ENCODE measurements at regions not wholly inside any gene's neighbourhood (a gene's known extent, or its start where the extent isn't known, plus 50 kb on each side); places are given as distances from the start of the nearest gene placed in this dataset.
"Not testable (repeated sequence)": the region's sequence is repeated elsewhere in the genome, so short reads cannot be mapped to it uniquely, and the experiment has no call there.

GRCh38 chr7:113593455-113593854, 325.4 kb downstream of the PPP1R3A start:
- DNase-seq (ENCODE audit: low read depth) = peak; percentile 19

- DNase-seq (ENCODE audit: low read depth) = not testable (repeated sequence)
Observed at GRCh38 chr7:113592924-113593323, 325.9 kb downstream of the PPP1R3A start.

- peak; percentile 12 for DNase-seq (ENCODE audit: low read depth)
Observed at GRCh38 chr7:113582471-113582870, 336.3 kb downstream of the PPP1R3A start.

DNA sequence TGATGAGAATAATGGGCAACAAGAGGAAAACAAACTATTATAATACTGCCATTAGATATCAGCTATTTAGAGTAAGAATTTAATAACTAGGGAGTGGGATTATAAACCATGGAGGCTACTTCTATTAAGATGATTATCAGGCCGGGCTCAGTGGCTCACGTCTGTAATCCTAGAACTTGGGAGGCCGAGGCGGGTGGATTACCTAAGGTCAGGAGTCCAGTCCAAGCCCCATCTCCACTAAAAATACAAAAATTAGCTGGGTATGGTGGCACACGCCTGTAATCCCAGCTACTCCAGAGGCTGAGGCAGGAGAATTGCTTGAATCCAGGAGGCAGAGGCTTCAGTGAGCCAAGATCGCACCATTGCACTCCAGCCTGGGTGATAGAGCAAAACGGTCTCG, 355.6 kb downstream of the PPP1R3A start:
- not testable (repeated sequence) for DNase-seq (ENCODE audit: low read depth)

DNA sequence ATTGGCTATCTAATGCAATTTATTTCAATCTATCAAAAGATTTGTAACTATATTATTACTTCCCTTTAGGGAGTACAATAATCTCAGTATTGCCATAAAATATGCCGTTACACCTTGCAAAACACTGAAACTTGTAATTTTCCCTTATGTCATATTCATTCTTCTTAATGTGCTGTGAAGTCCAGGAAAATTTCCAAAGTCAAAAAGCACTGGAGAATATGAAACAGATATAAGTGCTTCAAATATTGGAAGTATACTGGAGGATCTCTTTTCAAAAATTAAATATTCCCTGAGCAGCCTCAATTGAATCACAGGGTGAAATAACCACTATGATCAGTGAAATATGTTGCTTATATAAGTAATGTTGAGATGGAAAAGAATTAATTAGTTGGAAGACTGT, 356.0 kb downstream of the PPP1R3A start:
- no peak for DNase-seq (ENCODE audit: low read depth)

GRCh38 chr7:113562242-113562641, 356.6 kb downstream of the PPP1R3A start:
- no peak for DNase-seq (ENCODE audit: low read depth)

- DNase-seq (ENCODE audit: low read depth) = peak; percentile 64
Observed at GRCh38 chr7:113561446-113561845, 357.4 kb downstream of the PPP1R3A start.

- DNase-seq (ENCODE audit: low read depth) = no peak
Observed at GRCh38 chr7:113550966-113551365, 367.8 kb downstream of the PPP1R3A start.

GRCh38 chr7:113548561-113548960, 370.2 kb downstream of the PPP1R3A start:
- no peak for DNase-seq (ENCODE audit: low read depth)

DNA sequence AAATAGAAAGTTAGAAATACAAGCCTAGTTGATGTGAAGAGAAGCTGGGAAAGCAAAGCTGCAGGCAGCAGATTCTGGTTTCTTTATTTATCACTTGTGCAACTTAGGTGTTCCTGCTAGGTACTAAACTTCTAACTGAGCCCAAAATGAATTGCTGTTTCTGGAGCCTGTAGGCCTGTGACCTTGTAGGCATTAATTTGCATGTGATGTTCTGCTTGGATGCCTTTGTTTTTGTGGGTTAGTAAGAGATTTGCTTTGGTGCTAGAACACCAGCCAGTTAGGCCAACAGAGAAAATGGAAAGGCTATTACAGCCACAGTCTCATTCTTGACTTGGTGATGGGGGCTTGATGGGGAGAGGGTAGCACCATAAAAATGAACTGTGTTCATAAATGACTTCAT, 370.7 kb downstream of the PPP1R3A start:
- no peak for DNase-seq (ENCODE audit: low read depth)

GRCh38 chr7:113521468-113521867, 397.3 kb downstream of the PPP1R3A start:
- DNase-seq (ENCODE audit: low read depth) = peak; percentile 36

DNA sequence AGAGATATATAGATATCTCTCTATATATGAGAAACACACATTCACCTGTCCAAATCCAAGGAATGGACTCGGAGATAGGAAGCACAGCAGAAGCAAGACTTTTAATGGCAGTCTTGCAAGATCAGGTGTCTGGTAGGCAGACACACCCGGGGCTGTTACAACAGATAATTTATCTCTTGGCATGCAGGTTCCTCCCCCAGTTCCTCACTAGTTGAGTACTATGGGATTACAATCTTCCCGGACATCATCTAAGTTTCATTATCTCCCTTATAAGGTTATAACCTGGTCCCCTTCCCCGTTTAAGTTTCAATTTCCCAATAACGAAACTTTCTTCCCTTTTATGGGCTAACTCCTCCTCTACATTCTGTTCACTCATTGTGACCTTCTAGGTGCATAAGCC, 399.3 kb downstream of the PPP1R3A start:
- DNase-seq (ENCODE audit: low read depth) = no peak

DNA sequence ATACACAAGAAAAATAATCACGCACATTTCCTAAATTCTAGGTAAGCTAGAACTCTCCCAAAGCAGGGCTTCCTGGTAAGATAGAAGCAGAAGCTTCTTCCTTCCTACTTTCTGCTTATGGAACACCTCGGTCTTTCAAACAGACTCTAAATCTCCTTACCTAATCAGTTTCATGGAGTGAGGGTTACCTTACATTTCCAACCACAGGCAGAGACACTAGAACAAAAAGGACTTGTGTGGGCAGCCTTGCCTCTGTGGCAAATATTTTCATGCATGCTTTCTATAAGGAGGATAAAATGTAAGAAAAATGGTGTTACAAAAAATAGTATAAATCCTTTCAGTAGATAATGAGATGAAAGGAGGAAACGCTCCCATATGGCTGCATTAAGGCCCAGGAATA, 386.3 kb upstream of the SMIM30 start:
- DNase-seq (ENCODE audit: low read depth) = no peak

DNA sequence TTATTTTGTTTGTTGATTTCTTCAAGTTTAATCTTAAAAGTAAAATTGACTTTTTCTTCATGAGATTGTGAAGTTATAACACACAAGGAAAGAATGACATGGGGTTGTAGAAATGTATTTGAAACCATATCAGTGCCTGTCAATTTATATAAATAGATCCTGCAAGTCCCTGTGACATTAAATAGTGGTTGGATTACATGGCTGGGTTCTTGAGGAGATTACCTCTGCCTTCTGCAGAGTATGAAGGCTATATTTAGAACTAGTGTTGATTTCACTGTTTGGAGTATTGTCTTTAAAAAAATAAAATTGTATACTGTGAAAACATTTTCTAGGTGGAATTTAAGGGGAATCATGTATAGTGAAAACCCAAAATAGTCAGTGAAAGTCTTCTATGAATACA, 385.8 kb upstream of the SMIM30 start:
- DNase-seq (ENCODE audit: low read depth) = no peak

DNA sequence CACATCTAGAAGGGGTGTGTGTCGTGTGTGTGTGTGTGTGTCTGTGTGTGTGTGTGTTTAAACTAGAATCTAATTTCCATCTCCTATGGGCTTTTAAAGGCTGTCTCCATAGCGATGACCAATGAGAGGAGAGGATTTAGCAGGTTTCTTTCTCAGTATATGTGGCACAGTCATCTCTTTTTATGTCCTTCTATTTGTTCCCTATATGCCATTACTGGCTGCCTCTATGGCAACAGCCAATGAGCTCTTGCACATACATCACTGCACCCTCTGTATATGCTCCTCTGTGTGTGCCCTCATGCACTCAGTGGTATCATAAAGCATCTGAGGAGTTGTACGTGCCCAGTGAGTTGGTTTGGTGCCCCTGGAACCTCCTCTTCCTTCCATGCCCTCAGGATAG, 378.2 kb upstream of the SMIM30 start:
- not testable (repeated sequence) for DNase-seq (ENCODE audit: low read depth)

DNA sequence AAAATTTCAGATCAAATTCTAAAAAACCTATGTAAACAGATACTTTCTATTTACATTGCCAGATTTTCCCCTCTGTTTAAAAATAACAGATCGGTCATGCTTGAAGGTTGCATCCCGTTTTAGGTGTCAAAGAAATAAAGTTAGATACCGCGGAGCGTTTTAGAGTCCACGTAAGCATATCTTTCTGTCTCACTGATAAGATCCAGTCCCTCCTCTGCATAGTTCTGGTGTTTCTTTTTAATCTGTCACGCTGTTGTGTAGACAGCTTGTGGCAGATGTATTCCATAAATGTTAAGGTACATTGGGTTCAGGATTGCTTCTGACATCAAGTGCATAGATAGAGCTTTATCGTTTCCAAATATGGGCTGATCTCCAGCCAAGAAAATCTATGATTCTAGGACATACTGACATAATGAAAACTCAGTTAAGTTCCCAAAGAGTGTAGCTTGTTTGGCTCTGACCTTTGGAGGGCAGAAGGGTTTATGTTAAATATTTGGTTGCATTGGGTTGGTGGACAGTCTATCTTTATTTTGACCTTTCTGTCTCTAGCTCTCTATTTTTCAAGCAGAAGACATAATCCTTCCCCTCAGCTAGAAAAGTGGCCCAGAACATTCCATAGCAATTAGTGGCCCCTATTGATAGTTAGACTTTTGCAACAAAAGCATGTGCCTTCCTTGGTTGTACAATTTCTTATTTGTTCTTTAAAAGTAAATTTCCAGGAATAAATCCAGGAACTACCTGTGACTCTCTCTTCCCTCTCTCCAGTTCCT, 376.6 kb upstream of the SMIM30 start:
- DNase-seq (ENCODE audit: low read depth) = not testable (repeated sequence)

GRCh38 chr7:113491305-113491704, 373.0 kb upstream of the SMIM30 start:
- DNase-seq (ENCODE audit: low read depth) = no peak

DNA sequence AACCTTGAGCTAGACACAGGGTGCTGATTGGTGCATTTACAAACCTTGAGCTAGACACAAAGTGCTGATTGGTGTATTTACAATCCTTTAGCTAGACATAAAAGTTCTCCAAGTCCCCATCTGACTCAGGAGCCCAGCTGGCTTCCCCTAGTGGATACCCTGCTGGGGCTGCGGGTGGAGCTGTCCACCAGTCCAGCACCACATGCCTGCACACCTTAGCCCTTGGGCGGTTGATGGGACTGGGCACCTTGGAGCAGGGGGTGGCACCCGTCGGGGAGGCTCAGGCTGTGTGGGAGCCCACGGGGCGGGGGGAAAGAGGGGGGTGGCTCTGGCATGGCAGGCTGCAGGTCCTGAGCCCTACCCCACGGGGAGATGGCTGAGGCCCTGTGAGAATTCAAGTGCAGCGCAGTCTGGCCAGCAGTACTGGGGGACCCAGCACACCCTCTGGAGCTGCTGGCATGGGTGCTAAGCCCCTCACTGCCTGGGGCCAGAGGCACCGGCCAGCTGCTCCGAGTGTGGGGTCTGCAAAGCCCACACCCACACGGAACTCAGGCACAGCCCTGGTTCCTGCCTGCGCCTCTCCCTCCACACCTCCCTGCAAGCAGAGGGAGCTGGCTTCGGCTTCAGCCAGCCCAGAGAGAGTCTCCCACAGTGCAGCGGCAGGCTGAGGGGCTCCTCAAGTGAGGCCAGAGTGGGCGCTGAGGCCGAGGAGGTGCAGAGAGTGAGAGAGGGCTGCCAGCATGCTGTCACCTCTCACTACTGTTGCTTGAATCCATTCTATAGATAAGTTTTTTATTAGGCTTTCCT, 369.8 kb upstream of the SMIM30 start:
- DNase-seq (ENCODE audit: low read depth) = no peak

- no peak for DNase-seq (ENCODE audit: low read depth)
Observed at GRCh38 chr7:113486548-113486947, 368.2 kb upstream of the SMIM30 start.

GRCh38 chr7:113483657-113484056, 365.3 kb upstream of the SMIM30 start:
- DNase-seq (ENCODE audit: low read depth) = no peak

DNA sequence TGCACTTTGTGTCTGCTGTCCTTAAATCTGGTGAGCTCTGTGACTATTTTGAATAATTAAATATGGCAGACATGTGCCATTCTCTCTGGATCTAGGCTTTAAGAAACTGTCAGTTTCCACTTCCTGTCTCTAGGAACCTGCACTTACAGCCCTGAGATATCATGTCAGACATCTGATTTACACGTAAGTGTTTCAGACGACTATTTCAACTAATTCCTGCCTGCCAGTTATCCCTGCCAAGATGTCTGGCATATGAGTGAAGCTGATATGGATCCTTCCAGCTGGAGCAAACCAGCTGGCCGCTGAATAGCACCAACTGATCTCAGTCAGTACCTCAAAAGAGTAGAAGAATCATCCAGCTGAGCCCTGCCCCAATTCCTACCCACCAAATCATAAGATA, 362.2 kb upstream of the SMIM30 start:
- DNase-seq (ENCODE audit: low read depth) = no peak

- DNase-seq (ENCODE audit: low read depth) = no peak
Observed at GRCh38 chr7:113464096-113464855, 345.9 kb upstream of the SMIM30 start.

GRCh38 chr7:113460067-113460466, 341.7 kb upstream of the SMIM30 start:
- DNase-seq (ENCODE audit: low read depth) = no peak
